ENCODE measurements at regions not wholly inside any gene's neighbourhood (a gene's known extent, or its start where the extent isn't known, plus 50 kb on each side); places are given as distances from the start of the nearest gene placed in this dataset.

DNA sequence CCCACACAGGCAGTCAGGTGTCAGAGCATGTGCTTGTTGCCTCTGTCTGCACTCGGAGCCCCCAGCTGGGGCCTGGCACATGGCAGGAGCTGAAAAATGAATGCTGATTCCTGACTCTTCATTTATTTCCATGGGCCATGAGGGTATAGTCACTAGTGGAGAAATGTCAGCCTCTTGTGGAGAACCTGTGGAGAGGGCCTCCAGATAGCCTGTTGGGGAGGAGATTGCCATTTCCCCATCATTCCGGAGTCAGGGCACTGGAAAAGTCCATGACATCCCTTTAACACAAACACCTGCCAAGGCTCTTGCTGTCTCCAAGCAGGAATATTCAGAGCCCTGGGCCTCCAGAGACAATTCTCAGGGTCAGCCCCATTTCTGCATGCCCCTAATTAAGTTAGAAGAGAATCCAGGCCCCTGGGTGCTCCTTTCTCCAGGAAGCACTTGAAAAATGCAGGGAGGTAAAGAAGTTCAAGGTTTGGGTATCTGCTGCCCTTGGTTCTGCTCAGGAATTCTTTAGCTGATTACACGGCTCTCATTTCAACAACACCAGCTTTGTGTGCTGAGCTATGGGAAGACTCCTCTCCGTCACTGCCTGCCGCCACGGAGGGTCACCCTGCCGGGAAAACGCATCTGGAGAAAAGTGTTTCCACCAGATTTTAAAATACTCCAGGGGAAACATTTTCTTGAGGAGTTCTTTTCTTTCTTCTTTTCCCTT is 311.3 kb downstream of the MYCN start:
- Histone ChIP-seq H3K9me3 (no peaks in the 10 kb centered on the region), H3K27me3 (replicated peaks; ENCODE audit: insufficient read depth) (no peaks in the 10 kb centered on the region), H3K36me3 (no peaks in the 10 kb centered on the region), H3K4me1 (ENCODE audit: control insufficient read depth in 1 of 2, low read depth in 2 of 2) (no peaks in the 10 kb centered on the region), H3K27ac (no peak overlapping the region), H3K4me3 (no peak overlapping the region)
- no peak for DNase-seq (ENCODE audit: low spot score)
- TF ChIP-seq, protein P1, sequence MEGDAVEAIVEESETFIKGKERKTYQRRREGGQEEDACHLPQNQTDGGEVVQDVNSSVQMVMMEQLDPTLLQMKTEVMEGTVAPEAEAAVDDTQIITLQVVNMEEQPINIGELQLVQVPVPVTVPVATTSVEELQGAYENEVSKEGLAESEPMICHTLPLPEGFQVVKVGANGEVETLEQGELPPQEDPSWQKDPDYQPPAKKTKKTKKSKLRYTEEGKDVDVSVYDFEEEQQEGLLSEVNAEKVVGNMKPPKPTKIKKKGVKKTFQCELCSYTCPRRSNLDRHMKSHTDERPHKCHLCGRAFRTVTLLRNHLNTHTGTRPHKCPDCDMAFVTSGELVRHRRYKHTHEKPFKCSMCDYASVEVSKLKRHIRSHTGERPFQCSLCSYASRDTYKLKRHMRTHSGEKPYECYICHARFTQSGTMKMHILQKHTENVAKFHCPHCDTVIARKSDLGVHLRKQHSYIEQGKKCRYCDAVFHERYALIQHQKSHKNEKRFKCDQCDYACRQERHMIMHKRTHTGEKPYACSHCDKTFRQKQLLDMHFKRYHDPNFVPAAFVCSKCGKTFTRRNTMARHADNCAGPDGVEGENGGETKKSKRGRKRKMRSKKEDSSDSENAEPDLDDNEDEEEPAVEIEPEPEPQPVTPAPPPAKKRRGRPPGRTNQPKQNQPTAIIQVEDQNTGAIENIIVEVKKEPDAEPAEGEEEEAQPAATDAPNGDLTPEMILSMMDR (IDR thresholded peaks at IDR 0.05), result no peak
- no peak for ATAC-seq (ENCODE audit: insufficient number of reproducible peaks, low FRiP score, low read depth)

DNA sequence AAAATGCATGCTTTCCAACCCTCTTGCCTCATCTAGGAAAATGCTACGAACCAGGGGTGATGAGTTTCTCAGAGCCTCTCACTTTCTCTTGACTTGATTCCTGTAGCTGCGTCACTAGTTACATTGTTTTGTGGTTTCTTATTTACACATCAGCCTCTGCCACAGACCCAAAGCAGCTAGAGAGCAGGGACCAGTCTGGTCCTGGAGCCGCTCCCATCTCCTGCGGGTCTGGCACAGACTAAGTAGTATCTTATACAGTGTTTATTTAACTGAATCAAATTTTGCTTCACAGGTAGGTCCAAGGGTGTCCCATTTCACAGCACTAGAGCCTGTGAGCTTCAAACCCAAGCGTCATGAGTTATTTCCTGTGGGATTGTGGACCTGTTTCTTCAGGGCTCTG is 310.5 kb downstream of the MYCN start:
- no peak overlapping the region for H3K4me3 ChIP-seq
- no peaks in the 10 kb centered on the region for H3K36me3 ChIP-seq
- ATAC-seq (ENCODE audit: insufficient number of reproducible peaks, low FRiP score, low read depth) (no peak), DNase-seq (ENCODE audit: low spot score) (no peak)
- H3K27ac ChIP-seq, result no peak overlapping the region
- H3K9me3 ChIP-seq, result no peaks in the 10 kb centered on the region
- H3K4me1 ChIP-seq (ENCODE audit: control insufficient read depth in 1 of 2, low read depth in 2 of 2), result no peaks in the 10 kb centered on the region
- H3K27me3 ChIP-seq (replicated peaks; ENCODE audit: insufficient read depth), result no peaks in the 10 kb centered on the region
- TF ChIP-seq, protein P1 (IDR thresholded peaks at IDR 0.05), result no peak

DNA sequence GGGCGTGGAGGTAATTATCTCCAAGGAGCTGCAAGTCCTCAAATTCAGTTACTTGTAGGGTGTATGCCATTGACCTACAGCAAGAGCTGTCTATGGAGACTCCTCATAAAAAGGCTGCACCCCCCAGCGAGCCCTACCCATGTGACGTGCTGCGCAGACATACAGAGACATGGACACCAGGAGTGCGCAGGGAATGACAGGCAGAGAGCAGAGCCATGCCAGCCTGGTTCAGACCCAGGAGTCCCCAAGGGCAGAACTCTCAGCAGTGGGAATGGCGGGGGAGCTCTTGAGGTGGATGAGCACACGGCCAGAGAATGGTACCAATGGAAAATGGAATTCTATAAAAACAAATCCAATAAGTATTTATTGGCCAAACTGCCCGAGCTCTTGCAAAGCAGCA is 310.1 kb downstream of the MYCN start:
- TF ChIP-seq, protein P1 (IDR thresholded peaks at IDR 0.05), result no peak
- H3K27me3 ChIP-seq (replicated peaks; ENCODE audit: insufficient read depth), result no peaks in the 10 kb centered on the region
- ATAC-seq (ENCODE audit: insufficient number of reproducible peaks, low FRiP score, low read depth), result no peak

DNA sequence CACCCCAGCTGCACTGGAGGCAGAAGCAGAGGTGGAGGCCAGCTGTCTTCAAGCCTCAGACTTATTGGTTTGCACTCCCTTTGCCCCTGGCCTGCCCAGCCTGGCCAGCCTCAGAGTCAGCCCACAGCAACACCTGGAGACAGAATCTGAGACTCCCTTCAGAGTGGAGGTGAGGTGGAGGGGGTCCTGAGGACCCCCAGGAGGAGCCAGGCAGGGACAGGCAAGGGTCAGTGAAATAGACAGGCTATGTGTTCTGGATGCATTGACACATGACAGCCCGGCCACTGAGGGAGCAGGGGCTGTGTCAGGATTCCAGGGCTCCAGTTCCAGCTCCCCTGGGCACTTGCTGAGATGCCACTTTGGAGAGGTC is 309.7 kb downstream of the MYCN start:
- no peaks in the 10 kb centered on the region for H3K36me3 ChIP-seq
- no peak overlapping the region for H3K27ac ChIP-seq
- TF ChIP-seq, protein P1 (IDR thresholded peaks at IDR 0.05), result no peak
- ATAC-seq (ENCODE audit: insufficient number of reproducible peaks, low FRiP score, low read depth), result no peak
- H3K9me3 ChIP-seq, result no peaks in the 10 kb centered on the region
- no peaks in the 10 kb centered on the region for H3K4me1 ChIP-seq (ENCODE audit: control insufficient read depth in 1 of 2, low read depth in 2 of 2)
- H3K4me3 ChIP-seq, result no peak overlapping the region
- DNase-seq (ENCODE audit: low spot score), result no peak
- no peaks in the 10 kb centered on the region for H3K27me3 ChIP-seq (replicated peaks; ENCODE audit: insufficient read depth)

More for the DNA sequence above, 310.1 kb downstream of the MYCN start:
- H3K36me3 ChIP-seq, result no peaks in the 10 kb centered on the region
- no peak for DNase-seq (ENCODE audit: low spot score)
- H3K4me1 ChIP-seq (ENCODE audit: control insufficient read depth in 1 of 2, low read depth in 2 of 2), result no peaks in the 10 kb centered on the region
- no peak overlapping the region for H3K4me3 ChIP-seq
- H3K27ac ChIP-seq, result no peak overlapping the region
- no peaks in the 10 kb centered on the region for H3K9me3 ChIP-seq

DNA sequence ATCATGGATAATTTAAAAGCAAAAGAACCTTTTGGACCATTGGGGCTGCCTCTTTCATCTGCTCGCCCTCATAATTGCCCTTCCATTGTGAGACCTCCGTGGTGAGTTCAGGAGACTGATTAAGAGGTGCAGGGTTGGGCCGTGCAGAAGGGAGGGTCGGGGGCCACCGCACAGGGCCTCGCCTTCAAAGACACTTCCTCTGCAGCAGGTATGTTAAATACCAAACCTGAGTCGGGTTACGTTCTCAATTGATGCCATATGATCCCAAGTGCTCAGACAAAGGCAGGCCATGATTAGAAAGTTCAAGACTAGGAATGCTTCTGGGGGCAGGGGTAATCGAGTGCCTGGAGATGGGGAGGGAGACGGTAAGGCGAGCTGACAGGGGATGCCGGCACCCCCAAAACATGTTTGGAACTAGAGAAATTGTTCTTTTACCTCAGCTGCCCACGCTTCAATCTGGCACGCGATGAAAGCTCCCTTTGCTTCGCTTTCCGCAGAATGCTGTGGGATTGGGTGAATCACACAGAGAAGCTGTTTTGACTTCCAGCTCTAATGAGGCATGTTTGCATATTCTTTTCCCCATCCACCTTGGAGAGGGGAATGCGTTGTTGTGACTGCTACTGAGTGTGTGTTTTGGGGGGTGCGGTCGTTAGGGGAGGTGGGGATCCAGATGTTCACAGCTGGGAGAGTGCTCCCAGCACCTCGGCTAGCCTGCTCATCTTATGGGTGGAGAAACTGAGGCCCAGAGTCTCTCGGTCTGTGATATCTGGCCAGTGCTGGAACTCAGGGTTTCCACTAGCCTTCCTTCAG is 309.1 kb downstream of the MYCN start:
- TF ChIP-seq, protein P1 (IDR thresholded peaks at IDR 0.05), result no peak
- ATAC-seq (ENCODE audit: insufficient number of reproducible peaks, low FRiP score, low read depth), result no peak
- no peaks in the 10 kb centered on the region for H3K36me3 ChIP-seq

More for the DNA sequence above, 309.1 kb downstream of the MYCN start:
- DNase-seq (ENCODE audit: low spot score), result no peak
- Histone ChIP-seq H3K27ac (no peak overlapping the region), H3K27me3 (replicated peaks; ENCODE audit: insufficient read depth) (no peaks in the 10 kb centered on the region), H3K4me3 (no peak overlapping the region), H3K4me1 (ENCODE audit: control insufficient read depth in 1 of 2, low read depth in 2 of 2) (no peaks in the 10 kb centered on the region), H3K9me3 (no peaks in the 10 kb centered on the region)
